Astrocyte (in vitro differentiated cells and primary cell): ENCODE measurements at regions not wholly inside any gene's neighbourhood (a gene's known extent, or its start where the extent isn't known, plus 50 kb on each side); places are given as distances from the start of the nearest gene placed in this dataset.
"Not testable (repeated sequence)": the region's sequence is repeated elsewhere in the genome, so short reads cannot be mapped to it uniquely, and the experiment has no call there.

Experiments used
- DNase-seq: peaks from one replicate; pipeline ENCODE4 v3.0.0-alpha.2; 2010; ENCODE audit warnings: low read depth
- FAIRE-seq: peaks from 2 replicates; lab custom pipeline; 2011; peaks lifted over from hg19 to GRCh38; lab: Jason Lieb, UNC
- H2AFZ ChIP-seq: 2 replicates; pipeline ENCODE4 v1.6.0; 2012; ENCODE audit warnings: low read depth, low read length, inconsistent platforms
- H3K27ac ChIP-seq: 2 replicates; pipeline ENCODE4 v1.5.1; 2011; ENCODE audit warnings: low read depth, low read length, inconsistent platforms
- H3K27me3 ChIP-seq: 2 replicates; pipeline ENCODE4 v1.6.0; 2011; ENCODE audit warnings: low read length, inconsistent platforms; ENCODE audit not compliant: insufficient read depth
- H3K36me3 ChIP-seq: 2 replicates; pipeline ENCODE4 v1.5.1; 2011; ENCODE audit warnings: low read length, inconsistent platforms; ENCODE audit not compliant: insufficient read depth
- H3K4me1 ChIP-seq: 2 replicates; pipeline ENCODE4 v1.5.1; 2011; ENCODE audit warnings: low read length, inconsistent platforms; ENCODE audit not compliant: insufficient read depth
- H3K4me2 ChIP-seq: 2 replicates; pipeline ENCODE4 v1.6.0; 2012; ENCODE audit warnings: low read length, inconsistent platforms
- H3K4me3 ChIP-seq: 2 replicates; pipeline ENCODE4 v1.5.1; 2011; ENCODE audit warnings: low read depth, mild to moderate bottlenecking, low read length, inconsistent platforms; ENCODE audit not compliant: insufficient read depth
- H3K79me2 ChIP-seq: 2 replicates; pipeline ENCODE4 v1.6.0; 2012; ENCODE audit warnings: mild to moderate bottlenecking, low read length, inconsistent platforms; ENCODE audit not compliant: insufficient read depth
- H3K9ac ChIP-seq: 2 replicates; pipeline ENCODE4 v1.6.0; 2012; ENCODE audit warnings: mild to moderate bottlenecking, low read length, inconsistent platforms
- H3K9me3 ChIP-seq: 2 replicates; pipeline ENCODE4 v1.5.1; 2012; ENCODE audit warnings: low read depth, mild to moderate bottlenecking, low read length, inconsistent platforms; ENCODE audit not compliant: insufficient read depth
- H4K20me1 ChIP-seq: 2 replicates; pipeline ENCODE4 v1.6.0; 2012; ENCODE audit warnings: low read length, inconsistent platforms; ENCODE audit not compliant: insufficient read depth
- H3K27ac Mint-ChIP-seq: one replicate; pipeline ENCODE4 v1.8.0; 2021; ENCODE audit warnings: mild to moderate bottlenecking, mixed read lengths; ENCODE audit not compliant: unreplicated experiment
- H3K27me3 Mint-ChIP-seq: one replicate; pipeline ENCODE4 v1.8.0; 2021; ENCODE audit warnings: low read depth, mixed read lengths; ENCODE audit not compliant: unreplicated experiment
- H3K36me3 Mint-ChIP-seq: one replicate; pipeline ENCODE4 v1.8.0; 2021; ENCODE audit warnings: low read depth, mixed read lengths; ENCODE audit not compliant: unreplicated experiment
- H3K4me1 Mint-ChIP-seq: one replicate; pipeline ENCODE4 v1.8.0; 2021; ENCODE audit warnings: low read depth, mixed read lengths; ENCODE audit not compliant: unreplicated experiment
- H3K4me3 Mint-ChIP-seq: one replicate; pipeline ENCODE4 v1.8.0; 2021; ENCODE audit warnings: mild to moderate bottlenecking, moderate library complexity, mixed read lengths; ENCODE audit not compliant: unreplicated experiment
- H3K9me3 Mint-ChIP-seq: one replicate; pipeline ENCODE4 v1.8.0; 2021; ENCODE audit warnings: mild to moderate bottlenecking, mixed read lengths; ENCODE audit not compliant: unreplicated experiment
- CTCF ChIP-seq: IDR thresholded peaks from 2 replicates; pipeline ENCODE4 v1.5.1; 2011; ENCODE audit warnings: low read depth, mild to moderate bottlenecking, inconsistent platforms, low read length, moderate library complexity; ENCODE audit not compliant: insufficient read depth
- EZH2 ChIP-seq: IDR thresholded peaks from 2 replicates; pipeline ENCODE4 v1.6.1; 2012; ENCODE audit warnings: mild to moderate bottlenecking, low read length, inconsistent platforms; ENCODE audit not compliant: insufficient read depth

GRCh38 chr2:238722883-238723282 lies 125.0 kb upstream of the TWIST2 start:
- Histone ChIP-seq H3K4me3 (no peak overlapping the region), H3K27me3 (peaks cover 3% of the 10 kb centered on the region), H3K4me2 (no peak overlapping the region), H3K4me1 (peaks cover 3% of the 10 kb centered on the region), H3K79me2 (no peaks in the 10 kb centered on the region), H3K36me3 (no peaks in the 10 kb centered on the region), H3K9ac (no peak overlapping the region), H3K9me3 (no peaks in the 10 kb centered on the region), H3K27ac (no peak overlapping the region), H2AFZ (no peak overlapping the region), H4K20me1 (no peaks in the 10 kb centered on the region)
- no peaks in the 10 kb centered on the region for H3K36me3 Mint-ChIP-seq
- H3K27me3 Mint-ChIP-seq: peaks cover 22% of the 10 kb centered on the region
- no peaks in the 10 kb centered on the region for H3K9me3 Mint-ChIP-seq
- DNase-seq (no peak), FAIRE-seq (no peak)
- TF ChIP-seq CTCF (no peak), EZH2 (no peak)
- no peak overlapping the region for H3K27ac Mint-ChIP-seq
- no peak overlapping the region for H3K4me3 Mint-ChIP-seq
- H3K4me1 Mint-ChIP-seq: no peaks in the 10 kb centered on the region

GRCh38 chr2:238723740-238724320 lies 124.1 kb upstream of the TWIST2 start:
- not testable (repeated sequence) for H3K27ac ChIP-seq, H3K9ac ChIP-seq, H4K20me1 ChIP-seq, H3K9me3 Mint-ChIP-seq, H3K36me3 Mint-ChIP-seq, H3K4me3 Mint-ChIP-seq, H3K9me3 ChIP-seq, H3K4me1 ChIP-seq, DNase-seq, H3K79me2 ChIP-seq, H3K27me3 ChIP-seq, H3K4me3 ChIP-seq, H2AFZ ChIP-seq, FAIRE-seq, H3K4me2 ChIP-seq, H3K36me3 ChIP-seq, H3K4me1 Mint-ChIP-seq, H3K27ac Mint-ChIP-seq
- peaks cover 29% of the 10 kb centered on the region for H3K27me3 Mint-ChIP-seq

GRCh38 chr2:238724728-238725127 lies 123.2 kb upstream of the TWIST2 start:
- H3K9ac ChIP-seq: no peak overlapping the region
- no peak overlapping the region for H2AFZ ChIP-seq
- H3K27ac ChIP-seq: no peak overlapping the region
- no peaks in the 10 kb centered on the region for H3K9me3 Mint-ChIP-seq
- H4K20me1 ChIP-seq: no peaks in the 10 kb centered on the region
- no peaks in the 10 kb centered on the region for H3K9me3 ChIP-seq
- H3K27me3 Mint-ChIP-seq: peaks cover 23% of the 10 kb centered on the region
- no peaks in the 10 kb centered on the region for H3K79me2 ChIP-seq
- H3K4me3 Mint-ChIP-seq: no peak overlapping the region
- H3K27me3 ChIP-seq: peaks cover 3% of the 10 kb centered on the region
- H3K27ac Mint-ChIP-seq: no peak overlapping the region
- no peaks in the 10 kb centered on the region for H3K36me3 Mint-ChIP-seq
- TF ChIP-seq CTCF (no peak), EZH2 (no peak)
- no peak for FAIRE-seq
- DNase-seq: no peak
- H3K4me1 Mint-ChIP-seq: peaks cover 9% of the 10 kb centered on the region
- no peaks in the 10 kb centered on the region for H3K36me3 ChIP-seq
- peaks cover 16% of the 10 kb centered on the region for H3K4me1 ChIP-seq
- no peak overlapping the region for H3K4me3 ChIP-seq
- no peak overlapping the region for H3K4me2 ChIP-seq
